ENCODE measurements at regions not wholly inside any gene's neighbourhood (a gene's known extent, or its start where the extent isn't known, plus 50 kb on each side); places are given as distances from the start of the nearest gene placed in this dataset.
"Not testable (repeated sequence)": the region's sequence is repeated elsewhere in the genome, so short reads cannot be mapped to it uniquely, and the experiment has no call there.

- Mint-ChIP-seq H3K36me3 (ENCODE audit: low read depth) (no peaks in the 10 kb centered on the region), H3K9me3 (no peaks in the 10 kb centered on the region), H3K27ac (no peak overlapping the region), H3K4me3 (no peak overlapping the region), H3K4me1 (no peaks in the 10 kb centered on the region), H3K27me3 (peaks cover 4% of the 10 kb centered on the region)
- CTCF ChIA-PET: no interaction called here
- no peak for DNase-seq
- POLR2A ChIA-PET: no interaction called here
Measured at GRCh38 chr12:102281231-102281630, 83.6 kb upstream of the PMCH start.

- H3K27ac Mint-ChIP-seq; CTCF ChIA-PET; H3K4me3 Mint-ChIP-seq; H3K9me3 Mint-ChIP-seq; H3K27me3 Mint-ChIP-seq; POLR2A ChIA-PET; H3K4me1 Mint-ChIP-seq; DNase-seq; H3K36me3 Mint-ChIP-seq (ENCODE audit: low read depth): not testable (repeated sequence)
Measured at GRCh38 chr12:102255687-102256086, 58.1 kb upstream of the PMCH start.

GRCh38 chr12:102251005-102251404, 53.4 kb upstream of the PMCH start:
- H3K4me3 Mint-ChIP-seq; H3K27me3 Mint-ChIP-seq; CTCF ChIA-PET; DNase-seq; H3K36me3 Mint-ChIP-seq (ENCODE audit: low read depth); POLR2A ChIA-PET; H3K4me1 Mint-ChIP-seq; H3K27ac Mint-ChIP-seq; H3K9me3 Mint-ChIP-seq: not testable (repeated sequence)

- H3K27me3 Mint-ChIP-seq: peaks cover 4% of the 10 kb centered on the region
- no peak overlapping the region for H3K27ac Mint-ChIP-seq
- no peaks in the 10 kb centered on the region for H3K9me3 Mint-ChIP-seq
- H3K4me3 Mint-ChIP-seq: no peak overlapping the region
- ChIA-PET CTCF (no interaction called here), POLR2A (no interaction called here)
- H3K36me3 Mint-ChIP-seq (ENCODE audit: low read depth): no peaks in the 10 kb centered on the region
- no peaks in the 10 kb centered on the region for H3K4me1 Mint-ChIP-seq
- DNase-seq: no peak
Measured at GRCh38 chr12:102249079-102249841, 51.6 kb upstream of the PMCH start.
